C4-2B (cell line): ENCODE measurements at regions not wholly inside any gene's neighbourhood (a gene's known extent, or its start where the extent isn't known, plus 50 kb on each side); places are given as distances from the start of the nearest gene placed in this dataset.

Experiments used
- CTCF ChIP-seq: fragments of 450-650 bp; conservative IDR thresholded peaks from 2 replicates; pipeline ENCODE4 v1.5.1; 2017; ENCODE audit warnings: mild to moderate bottlenecking
- ZFX ChIP-seq: fragments of 450-650 bp; IDR thresholded peaks from 2 replicates; pipeline ENCODE4 v1.6.1; 2017

- no peak for TF ChIP-seq CTCF
- no peak for TF ChIP-seq ZFX
Measured at GRCh38 chr7:54465095-54465494, 77.1 kb upstream of the VSTM2A start.
